ENCODE measurements at regions not wholly inside any gene's neighbourhood (a gene's known extent, or its start where the extent isn't known, plus 50 kb on each side); places are given as distances from the start of the nearest gene placed in this dataset.
"Not testable (repeated sequence)": the region's sequence is repeated elsewhere in the genome, so short reads cannot be mapped to it uniquely, and the experiment has no call there.

DNA sequence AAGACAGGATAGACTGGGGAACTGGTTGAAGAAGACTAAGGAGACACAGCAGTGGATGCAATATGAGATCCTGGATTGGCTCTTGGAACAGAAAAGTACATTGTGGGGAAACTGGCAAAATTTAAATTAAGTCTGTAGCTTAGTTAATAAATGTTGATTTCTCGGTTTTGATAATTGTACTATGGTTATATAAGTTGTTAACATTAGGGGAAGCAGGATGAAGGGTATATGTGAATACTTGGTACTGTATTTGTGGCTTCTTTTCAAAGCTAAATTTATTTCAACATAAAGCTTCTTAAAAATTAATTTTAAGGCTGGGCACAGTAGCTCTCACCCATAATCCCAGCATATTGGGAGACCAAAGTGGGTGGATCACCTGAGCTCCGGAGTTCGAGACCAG, 103.8 kb downstream of the TMEM17 start:
- no peak overlapping the region for H3K4me3 ChIP-seq
- no peak for DNase-seq (ENCODE audit: low spot score in 2 of 2)
- no peaks in the 10 kb centered on the region for H3K9me3 ChIP-seq
- TF ChIP-seq POLR2A (IDR thresholded peaks at IDR 0.05) (no peak), CTCF (IDR thresholded peaks at IDR 0.05) (no peak), EP300 (IDR thresholded peaks at IDR 0.05) (no peak), POLR2AphosphoS5 (IDR thresholded peaks at IDR 0.05) (no peak)
- WGBS: 98% methylated on average over 3 of the region's 3 CpGs
- H3K36me3 ChIP-seq: no peaks in the 10 kb centered on the region
- H3K27ac ChIP-seq: no peak overlapping the region
- H3K27me3 ChIP-seq: no peaks in the 10 kb centered on the region
- H3K4me1 ChIP-seq: no peaks in the 10 kb centered on the region

DNA sequence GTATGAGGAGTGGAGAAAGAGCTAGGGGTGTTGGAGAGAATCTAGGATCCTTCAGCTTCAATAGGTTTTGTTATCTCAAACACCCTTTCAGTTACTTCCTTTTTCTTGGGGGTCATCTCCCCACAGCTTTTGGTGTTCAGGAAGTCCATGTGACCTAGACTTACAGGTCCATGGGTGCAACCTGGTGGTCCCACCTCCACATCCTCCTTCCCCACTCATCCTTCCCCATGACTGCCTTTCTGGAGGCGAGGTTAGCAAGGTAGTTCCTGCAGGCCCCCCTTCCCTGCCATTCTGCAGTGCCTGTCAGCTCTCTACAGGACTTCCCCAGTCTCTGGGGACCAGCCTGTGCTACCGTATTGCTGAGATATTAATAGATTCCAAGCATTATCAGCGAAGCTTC, 107.6 kb downstream of the TMEM17 start:
- no peak for TF ChIP-seq POLR2AphosphoS5 (IDR thresholded peaks at IDR 0.05)
- TF ChIP-seq POLR2A (IDR thresholded peaks at IDR 0.05): no peak
- TF ChIP-seq EP300 (IDR thresholded peaks at IDR 0.05): no peak
- no peak for TF ChIP-seq CTCF (IDR thresholded peaks at IDR 0.05)
- Histone ChIP-seq H3K36me3 (no peaks in the 10 kb centered on the region), H3K9me3 (no peaks in the 10 kb centered on the region), H3K27me3 (no peaks in the 10 kb centered on the region), H3K4me1 (no peaks in the 10 kb centered on the region), H3K27ac (no peak overlapping the region), H3K4me3 (no peak overlapping the region)
- DNase-seq (ENCODE audit: low spot score in 2 of 2): no peak
- WGBS: 68% methylated on average over 3 of the region's 3 CpGs

DNA sequence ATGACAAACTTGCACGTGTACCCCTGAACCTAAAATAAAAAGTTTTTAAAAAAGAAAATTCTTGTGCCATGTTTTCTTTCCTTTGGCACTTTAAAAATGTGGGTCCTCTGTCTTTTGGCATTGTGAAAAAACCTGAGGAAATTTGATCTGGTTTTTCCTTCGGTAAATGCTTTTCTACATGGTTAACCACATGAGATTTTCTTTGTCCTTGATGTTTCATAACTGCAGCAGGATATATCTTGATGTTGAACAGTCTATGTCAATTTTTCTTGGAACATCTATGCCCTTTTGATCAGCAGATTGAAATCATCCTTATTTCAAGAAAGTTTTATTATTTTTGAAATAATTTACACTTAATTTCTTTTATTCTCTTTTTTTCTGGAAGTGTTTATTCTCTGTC, 109.1 kb downstream of the TMEM17 start:
- no peak for DNase-seq (ENCODE audit: low spot score in 2 of 2)
- no peaks in the 10 kb centered on the region for H3K4me1 ChIP-seq
- 68% methylated on average over 2 of the region's 2 CpGs for WGBS
- no peak for TF ChIP-seq POLR2AphosphoS5 (IDR thresholded peaks at IDR 0.05)
- TF ChIP-seq POLR2A (IDR thresholded peaks at IDR 0.05): no peak
- TF ChIP-seq EP300 (IDR thresholded peaks at IDR 0.05): no peak
- no peak for TF ChIP-seq CTCF (IDR thresholded peaks at IDR 0.05)
- H3K27ac ChIP-seq: no peak overlapping the region
- H3K4me3 ChIP-seq: no peak overlapping the region
- H3K27me3 ChIP-seq: no peaks in the 10 kb centered on the region
- no peaks in the 10 kb centered on the region for H3K36me3 ChIP-seq
- no peaks in the 10 kb centered on the region for H3K9me3 ChIP-seq

DNA sequence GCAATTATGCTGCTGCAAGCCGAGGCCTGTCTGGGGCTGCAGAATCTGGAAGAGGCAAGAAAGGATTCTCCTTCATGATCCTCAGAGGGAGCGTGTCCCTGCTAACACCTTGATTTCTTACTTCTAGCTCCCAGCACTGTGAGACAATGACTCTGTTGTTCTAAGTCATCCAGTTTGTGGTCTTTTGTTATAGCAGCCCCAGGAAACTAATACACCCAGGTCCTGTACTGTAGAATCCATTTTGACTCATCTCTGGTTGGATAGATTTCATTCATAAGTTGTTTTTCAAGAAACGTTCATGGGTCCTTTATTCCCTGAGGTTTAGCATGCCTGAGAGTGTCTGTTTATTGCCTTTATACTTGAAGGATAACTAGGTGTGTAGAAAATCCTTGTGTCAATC, 112.7 kb downstream of the TMEM17 start:
- TF ChIP-seq EP300 (IDR thresholded peaks at IDR 0.05): no peak
- 74% methylated on average over 3 of the region's 3 CpGs for WGBS
- H3K4me3 ChIP-seq: no peak overlapping the region
- DNase-seq (ENCODE audit: low spot score in 2 of 2): no peak
- no peak overlapping the region for H3K27ac ChIP-seq
- H3K27me3 ChIP-seq: no peaks in the 10 kb centered on the region
- no peaks in the 10 kb centered on the region for H3K4me1 ChIP-seq
- no peaks in the 10 kb centered on the region for H3K36me3 ChIP-seq
- H3K9me3 ChIP-seq: no peaks in the 10 kb centered on the region

- Histone ChIP-seq H3K4me3 (no peak overlapping the region), H3K27me3 (no peaks in the 10 kb centered on the region), H3K27ac (no peak overlapping the region), H3K4me1 (no peaks in the 10 kb centered on the region), H3K9me3 (no peaks in the 10 kb centered on the region), H3K36me3 (no peaks in the 10 kb centered on the region)
- 49% methylated on average over 1 of the region's 1 CpG for WGBS
- TF ChIP-seq EP300 (IDR thresholded peaks at IDR 0.05): no peak
- DNase-seq (ENCODE audit: low spot score in 2 of 2): no peak
These were observed 114.3 kb downstream of the TMEM17 start for GRCh38 chr2:62391696-62392095.

DNA sequence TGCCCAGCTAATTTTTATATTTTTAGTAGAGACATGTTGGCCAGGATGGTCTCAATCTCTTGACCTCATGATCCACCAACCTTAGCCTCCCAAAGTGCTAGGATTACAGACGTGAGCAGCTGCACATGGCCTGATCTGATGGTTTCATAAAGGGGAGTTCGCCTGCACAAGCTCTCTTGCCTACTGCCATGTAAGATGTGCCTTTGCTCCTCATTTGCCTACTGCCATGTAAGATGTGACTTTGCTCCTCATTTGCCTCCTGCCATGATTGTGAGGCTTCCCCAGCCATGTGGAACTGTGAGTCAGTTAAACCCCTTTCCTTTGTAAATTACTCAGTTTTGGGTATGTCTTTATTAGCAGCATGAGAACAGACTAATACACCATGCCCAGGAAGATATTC, 119.6 kb downstream of the TMEM17 start:
- not testable (repeated sequence) for H3K9me3 ChIP-seq; DNase-seq (ENCODE audit: low spot score in 2 of 2); H3K4me1 ChIP-seq; H3K27me3 ChIP-seq; H3K4me3 ChIP-seq; H3K27ac ChIP-seq; H3K36me3 ChIP-seq
- 100% methylated on average over 2 of the region's 2 CpGs for WGBS

- Histone ChIP-seq H3K27ac (no peak overlapping the region), H3K27me3 (no peaks in the 10 kb centered on the region), H3K36me3 (no peaks in the 10 kb centered on the region), H3K9me3 (no peaks in the 10 kb centered on the region), H3K4me1 (no peaks in the 10 kb centered on the region), H3K4me3 (no peak overlapping the region)
- WGBS: 79% methylated on average over 5 of the region's 5 CpGs
- TF ChIP-seq POLR2AphosphoS5 (IDR thresholded peaks at IDR 0.05): no peak
- no peak for TF ChIP-seq CTCF (IDR thresholded peaks at IDR 0.05)
- no peak for TF ChIP-seq POLR2A (IDR thresholded peaks at IDR 0.05)
- TF ChIP-seq EP300 (IDR thresholded peaks at IDR 0.05): no peak
- no peak for DNase-seq (ENCODE audit: low spot score in 2 of 2)
These were observed 122.1 kb downstream of the TMEM17 start for GRCh38 chr2:62383846-62384245.
